ENCODE measurements at regions not wholly inside any gene's neighbourhood (a gene's known extent, or its start where the extent isn't known, plus 50 kb on each side); places are given as distances from the start of the nearest gene placed in this dataset.

DNA sequence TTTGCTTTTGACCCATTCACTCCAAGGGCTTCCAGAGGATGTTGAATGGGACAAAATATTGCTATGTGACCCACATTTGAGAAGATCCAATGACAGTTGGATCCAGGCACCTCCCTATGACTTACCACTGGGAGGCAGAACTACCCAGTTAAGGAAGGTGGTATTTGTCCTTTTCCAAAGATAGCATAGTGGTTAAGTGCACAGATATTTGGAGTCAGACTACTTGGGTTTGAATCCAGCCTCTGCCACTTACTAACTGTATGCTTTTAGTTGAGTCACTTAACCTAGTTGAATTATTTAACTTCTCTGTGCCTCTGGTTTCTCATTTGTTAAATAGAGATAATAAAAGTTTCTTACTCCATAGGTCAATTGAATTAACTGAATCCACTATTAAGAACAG lies 74.5 kb upstream of the PALM2AKAP2 start:
- TF ChIP-seq, protein P1, sequence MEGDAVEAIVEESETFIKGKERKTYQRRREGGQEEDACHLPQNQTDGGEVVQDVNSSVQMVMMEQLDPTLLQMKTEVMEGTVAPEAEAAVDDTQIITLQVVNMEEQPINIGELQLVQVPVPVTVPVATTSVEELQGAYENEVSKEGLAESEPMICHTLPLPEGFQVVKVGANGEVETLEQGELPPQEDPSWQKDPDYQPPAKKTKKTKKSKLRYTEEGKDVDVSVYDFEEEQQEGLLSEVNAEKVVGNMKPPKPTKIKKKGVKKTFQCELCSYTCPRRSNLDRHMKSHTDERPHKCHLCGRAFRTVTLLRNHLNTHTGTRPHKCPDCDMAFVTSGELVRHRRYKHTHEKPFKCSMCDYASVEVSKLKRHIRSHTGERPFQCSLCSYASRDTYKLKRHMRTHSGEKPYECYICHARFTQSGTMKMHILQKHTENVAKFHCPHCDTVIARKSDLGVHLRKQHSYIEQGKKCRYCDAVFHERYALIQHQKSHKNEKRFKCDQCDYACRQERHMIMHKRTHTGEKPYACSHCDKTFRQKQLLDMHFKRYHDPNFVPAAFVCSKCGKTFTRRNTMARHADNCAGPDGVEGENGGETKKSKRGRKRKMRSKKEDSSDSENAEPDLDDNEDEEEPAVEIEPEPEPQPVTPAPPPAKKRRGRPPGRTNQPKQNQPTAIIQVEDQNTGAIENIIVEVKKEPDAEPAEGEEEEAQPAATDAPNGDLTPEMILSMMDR (IDR thresholded peaks at IDR 0.05), result no peak
- no peak overlapping the region for H3K4me3 ChIP-seq
- no peaks in the 10 kb centered on the region for H3K36me3 ChIP-seq (ENCODE audit: low read depth)
- no peak for ATAC-seq
- H3K9me3 ChIP-seq, result no peaks in the 10 kb centered on the region
- no peak for DNase-seq
- H3K4me1 ChIP-seq (ENCODE audit: low read depth), result no peaks in the 10 kb centered on the region
- intact Hi-C loops (cut with DNase I, micrococcal nuclease), result no loop called here

GRCh38 chr9:109707355-109707754 lies 72.6 kb upstream of the PALM2AKAP2 start:
- Histone ChIP-seq H3K36me3 (ENCODE audit: low read depth) (no peaks in the 10 kb centered on the region), H3K4me1 (ENCODE audit: low read depth) (no peaks in the 10 kb centered on the region), H3K9me3 (no peaks in the 10 kb centered on the region), H3K4me3 (no peak overlapping the region)
- DNase-seq, result no peak
- no peak for ATAC-seq
- intact Hi-C loops (cut with DNase I, micrococcal nuclease), result no loop called here
- TF ChIP-seq, protein P1 (IDR thresholded peaks at IDR 0.05), result no peak

GRCh38 chr9:109708451-109708945 lies 71.5 kb upstream of the PALM2AKAP2 start:
- ATAC-seq (no peak), DNase-seq (no peak)
- TF ChIP-seq, protein P1 (IDR thresholded peaks at IDR 0.05), result no peak
- Histone ChIP-seq H3K36me3 (ENCODE audit: low read depth) (no peaks in the 10 kb centered on the region), H3K4me3 (no peak overlapping the region), H3K9me3 (no peaks in the 10 kb centered on the region), H3K4me1 (ENCODE audit: low read depth) (no peaks in the 10 kb centered on the region)
- intact Hi-C loops (cut with DNase I, micrococcal nuclease), result no loop called here

- Histone ChIP-seq H3K36me3 (ENCODE audit: low read depth) (no peaks in the 10 kb centered on the region), H3K4me3 (no peak overlapping the region), H3K4me1 (ENCODE audit: low read depth) (no peaks in the 10 kb centered on the region), H3K9me3 (no peaks in the 10 kb centered on the region)
- DNase-seq (no peak), ATAC-seq (no peak)
- TF ChIP-seq, protein P1 (IDR thresholded peaks at IDR 0.05), result no peak
- intact Hi-C loops (cut with DNase I, micrococcal nuclease), result no loop called here
Measured at GRCh38 chr9:109709866-109710265, 70.1 kb upstream of the PALM2AKAP2 start.

DNA sequence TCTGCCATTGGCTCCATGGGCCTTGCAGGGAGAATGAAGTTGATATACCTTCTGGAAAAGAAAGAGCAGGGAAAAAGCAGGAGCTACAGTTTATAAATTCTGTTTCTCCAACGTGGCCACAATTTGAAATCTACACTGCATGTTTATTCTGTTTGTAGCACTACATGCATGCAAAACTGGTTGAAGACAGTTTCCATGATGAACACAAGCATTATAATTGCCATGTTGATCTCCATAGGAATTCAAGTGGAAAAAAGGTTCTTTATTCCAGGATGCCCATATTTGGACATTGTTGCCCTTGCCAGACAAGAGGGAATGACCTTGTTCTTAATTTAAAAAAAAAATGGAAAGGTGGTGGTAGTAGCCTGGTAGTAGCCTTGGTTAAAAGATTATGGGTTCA lies 69.2 kb upstream of the PALM2AKAP2 start:
- ATAC-seq (no peak), DNase-seq (no peak)
- Histone ChIP-seq H3K4me1 (ENCODE audit: low read depth) (no peaks in the 10 kb centered on the region), H3K36me3 (ENCODE audit: low read depth) (no peaks in the 10 kb centered on the region), H3K4me3 (no peak overlapping the region), H3K9me3 (no peaks in the 10 kb centered on the region)
- intact Hi-C loops (cut with DNase I, micrococcal nuclease), result no loop called here
- TF ChIP-seq, protein P1 (IDR thresholded peaks at IDR 0.05), result no peak

DNA sequence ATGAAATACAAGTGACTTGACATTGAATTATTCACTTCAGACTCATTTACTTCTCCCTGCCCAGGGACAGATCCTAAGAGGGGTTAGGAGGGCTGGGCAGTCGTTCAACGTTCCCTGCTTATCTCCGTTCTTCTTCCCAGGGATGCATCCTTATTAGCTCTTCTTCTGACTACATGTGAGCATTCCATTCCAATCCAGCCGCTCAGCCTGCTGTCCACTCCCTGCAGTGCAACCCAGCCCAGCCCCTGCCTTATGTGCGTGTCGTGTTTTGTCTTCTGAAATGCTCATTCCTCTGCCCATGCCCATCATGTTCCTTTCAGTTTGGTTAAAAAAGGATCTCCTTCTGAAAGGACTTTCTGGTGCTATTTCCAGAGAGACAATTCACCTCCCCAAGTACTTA lies 64.7 kb upstream of the PALM2AKAP2 start:
- ATAC-seq, result no peak
- TF ChIP-seq, protein P1 (IDR thresholded peaks at IDR 0.05), result no peak
- no peak for DNase-seq
- no peaks in the 10 kb centered on the region for H3K4me1 ChIP-seq (ENCODE audit: low read depth)
- intact Hi-C loops (cut with DNase I, micrococcal nuclease), result no loop called here
- no peaks in the 10 kb centered on the region for H3K36me3 ChIP-seq (ENCODE audit: low read depth)
- H3K9me3 ChIP-seq, result no peaks in the 10 kb centered on the region
- H3K4me3 ChIP-seq, result no peak overlapping the region
